NCI-H146 (cell line): ENCODE measurements at regions not wholly inside any gene's neighbourhood (a gene's known extent, or its start where the extent isn't known, plus 50 kb on each side); places are given as distances from the start of the nearest gene placed in this dataset.
"Not testable (repeated sequence)": the region's sequence is repeated elsewhere in the genome, so short reads cannot be mapped to it uniquely, and the experiment has no call there.

Experiments used
- DNase-seq: peaks from one replicate; lab custom pipeline; 2025; lab: John Stamatoyannopoulos, UW

DNA sequence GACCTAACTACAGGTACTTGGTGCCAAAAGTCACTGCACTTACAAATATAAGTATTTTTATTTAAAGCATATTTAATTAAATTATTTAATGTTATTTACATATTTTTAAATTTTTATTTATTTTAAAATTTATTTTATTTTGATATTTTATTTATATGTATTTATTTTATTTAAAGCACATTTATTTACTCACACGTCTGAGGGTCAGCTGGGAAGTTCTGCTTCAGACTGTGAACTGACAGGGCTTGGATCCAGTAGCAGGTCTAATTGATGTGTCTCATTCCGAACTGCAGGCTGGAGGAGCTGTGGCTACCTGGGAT is 392.5 kb downstream of the GBA3 start:
- DNase-seq = no peak

DNA sequence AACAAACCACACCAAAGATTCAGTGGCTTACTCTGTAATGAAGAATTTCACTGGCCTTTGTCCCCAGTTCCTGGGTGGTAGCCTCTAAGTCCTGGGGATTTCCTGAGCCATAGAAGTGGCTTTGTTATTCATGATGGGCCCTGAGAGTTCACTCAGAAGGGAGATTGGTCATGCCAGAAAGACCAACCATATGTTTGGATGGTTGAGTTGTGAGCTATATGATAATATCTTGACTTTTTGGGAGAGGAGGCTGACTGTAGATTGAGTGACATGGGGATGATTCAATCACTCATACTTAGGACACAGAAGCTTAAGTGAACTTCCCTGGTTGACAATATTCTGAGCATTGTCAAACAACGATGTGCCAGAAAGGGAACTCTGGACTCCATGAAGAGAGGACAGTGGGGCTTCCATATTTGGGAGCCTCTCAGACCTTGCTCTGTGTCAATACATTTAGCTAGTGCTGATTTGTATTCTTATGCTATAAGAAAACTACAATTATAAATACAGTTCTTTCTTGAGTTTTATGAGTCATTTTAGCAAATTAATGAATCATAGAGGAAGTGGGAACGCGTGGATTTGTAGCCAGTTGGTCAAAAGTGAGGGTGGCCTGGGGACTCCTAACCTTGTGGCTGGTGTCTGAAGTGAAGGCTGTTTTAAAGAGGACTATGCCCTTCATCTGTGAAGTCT is 392.0 kb downstream of the GBA3 start:
- DNase-seq = no peak

DNA sequence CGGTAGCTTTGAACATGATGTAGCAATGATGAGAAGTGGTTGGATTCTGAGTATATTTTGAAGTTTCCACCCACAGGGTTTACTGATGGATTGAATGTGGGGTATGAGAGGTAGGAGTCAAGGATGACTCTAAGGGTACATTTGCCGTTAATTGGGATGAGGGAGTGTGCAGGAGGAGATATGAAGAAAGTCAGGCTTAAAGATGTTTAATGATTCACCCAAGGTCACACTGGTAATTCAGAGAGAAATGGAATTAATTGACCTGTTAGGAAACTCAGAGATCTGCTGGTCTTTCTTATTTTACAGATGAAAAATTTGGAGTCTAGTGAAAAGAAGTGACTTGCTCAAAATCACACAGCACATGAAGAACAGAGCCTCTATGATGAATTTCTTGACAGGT is 390.7 kb downstream of the GBA3 start:
- no peak for DNase-seq

GRCh38 chr4:23080171-23080570 is 387.4 kb downstream of the GBA3 start:
- DNase-seq = not testable (repeated sequence)

GRCh38 chr4:23070848-23071570 is 378.3 kb downstream of the GBA3 start:
- DNase-seq = no peak

- no peak for DNase-seq
These were observed 376.0 kb downstream of the GBA3 start for GRCh38 chr4:23068756-23069155.

DNA sequence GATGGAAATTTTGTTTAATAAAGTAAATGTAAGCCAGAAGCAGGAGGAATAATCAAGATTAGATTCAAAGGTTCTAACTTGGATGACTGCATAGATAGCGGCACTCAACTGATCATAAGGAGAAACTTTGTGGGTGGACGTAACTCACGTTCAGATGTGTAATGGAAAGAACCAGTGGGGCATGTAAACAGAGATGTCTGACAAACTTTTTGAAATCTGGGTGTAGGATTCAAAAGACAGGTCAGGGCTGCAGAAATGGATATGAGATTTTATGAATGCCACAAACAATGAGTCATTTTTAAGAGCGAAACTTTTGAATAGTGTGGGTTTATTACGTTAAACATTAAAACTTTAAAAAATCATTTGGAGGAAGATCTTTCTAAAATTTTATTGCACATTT is 375.6 kb downstream of the GBA3 start:
- DNase-seq = no peak

DNA sequence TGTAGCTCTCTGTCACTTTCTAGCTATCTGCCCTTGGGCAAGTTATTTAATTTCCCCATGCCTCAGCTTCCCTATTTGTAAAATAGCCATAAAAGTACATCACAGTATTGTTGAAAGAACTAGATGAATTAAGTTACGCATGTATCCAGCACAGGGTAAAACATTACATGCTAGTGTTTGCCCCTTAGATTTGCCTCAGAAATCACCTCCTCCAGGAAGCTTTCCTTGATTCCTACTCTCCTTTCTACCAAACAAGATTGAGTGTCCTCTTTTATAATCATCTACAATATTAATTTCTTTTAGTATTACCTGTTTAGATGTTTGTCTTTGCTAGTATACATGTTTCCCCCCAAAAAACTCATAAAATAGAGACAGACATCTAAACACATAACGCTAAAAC is 369.5 kb downstream of the GBA3 start:
- DNase-seq = no peak

DNA sequence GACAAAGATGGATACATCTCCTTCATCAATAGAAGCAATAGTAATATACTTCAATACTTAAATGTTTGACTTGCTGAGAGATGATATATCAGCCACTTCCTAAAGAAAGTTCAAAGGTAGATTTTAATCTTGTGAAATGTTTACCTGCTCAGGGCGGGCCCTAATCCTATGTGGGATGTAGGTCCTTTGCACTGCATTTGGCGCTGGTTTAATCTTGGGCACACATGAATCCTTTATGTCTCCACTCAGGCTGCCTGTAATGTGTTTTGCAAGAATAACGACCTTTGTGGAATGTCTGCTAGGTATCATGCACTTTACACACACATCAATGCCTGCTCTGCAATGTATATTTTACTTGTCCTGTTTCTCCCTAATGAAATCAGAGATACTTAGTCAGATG is 368.7 kb downstream of the GBA3 start:
- DNase-seq = no peak

GRCh38 chr4:23060776-23061175 is 368.0 kb downstream of the GBA3 start:
- no peak for DNase-seq

DNA sequence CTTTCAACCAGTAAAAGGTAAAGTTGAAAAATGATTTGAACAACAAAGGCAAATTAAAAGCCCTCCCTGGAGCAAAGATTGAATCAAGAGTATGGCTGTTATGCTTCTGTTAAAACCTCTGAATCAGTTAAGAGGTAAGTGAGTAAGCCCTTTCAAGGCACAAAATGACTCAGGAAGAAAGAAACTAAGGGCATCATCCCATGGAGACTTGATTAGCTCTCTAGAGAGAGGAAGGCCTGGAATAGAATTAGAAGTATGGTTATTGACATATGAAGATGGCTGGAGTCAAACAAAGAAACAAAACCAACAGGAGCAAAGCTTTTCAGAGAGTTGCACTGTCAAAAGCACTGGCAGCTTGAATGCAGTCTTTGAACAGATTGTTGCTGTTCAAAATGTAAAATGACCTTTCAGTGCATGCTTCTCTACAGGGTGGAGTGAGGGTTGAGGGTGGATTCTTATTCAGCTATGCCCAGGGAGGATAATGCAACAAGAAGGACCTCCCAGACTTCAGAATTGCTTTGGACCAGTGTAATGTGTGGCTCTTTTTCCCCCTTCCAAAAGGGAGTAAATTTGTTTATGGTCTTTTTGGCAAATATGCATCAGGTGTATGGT is 365.5 kb downstream of the GBA3 start:
- DNase-seq = no peak

DNA sequence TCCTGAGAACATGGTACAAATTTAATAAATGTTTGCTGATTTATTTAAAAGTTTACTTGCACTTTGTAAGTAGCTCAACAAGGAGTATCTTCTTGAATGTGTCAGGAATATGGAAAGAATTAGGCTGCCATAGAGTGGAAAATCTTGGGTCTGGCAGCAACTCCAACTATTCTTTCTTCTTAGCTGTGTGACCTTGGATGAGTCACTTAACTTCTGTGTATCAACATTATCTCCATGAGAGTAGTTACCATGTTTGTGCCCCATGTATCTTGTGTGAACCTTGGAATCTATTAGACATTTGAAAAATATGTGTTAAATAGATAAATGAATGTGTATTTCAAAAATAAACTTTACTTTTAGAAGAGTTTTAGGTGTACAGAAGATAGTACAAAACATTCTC is 348.8 kb downstream of the GBA3 start:
- DNase-seq = no peak

GRCh38 chr4:23040539-23040938 is 347.8 kb downstream of the GBA3 start:
- no peak for DNase-seq

DNA sequence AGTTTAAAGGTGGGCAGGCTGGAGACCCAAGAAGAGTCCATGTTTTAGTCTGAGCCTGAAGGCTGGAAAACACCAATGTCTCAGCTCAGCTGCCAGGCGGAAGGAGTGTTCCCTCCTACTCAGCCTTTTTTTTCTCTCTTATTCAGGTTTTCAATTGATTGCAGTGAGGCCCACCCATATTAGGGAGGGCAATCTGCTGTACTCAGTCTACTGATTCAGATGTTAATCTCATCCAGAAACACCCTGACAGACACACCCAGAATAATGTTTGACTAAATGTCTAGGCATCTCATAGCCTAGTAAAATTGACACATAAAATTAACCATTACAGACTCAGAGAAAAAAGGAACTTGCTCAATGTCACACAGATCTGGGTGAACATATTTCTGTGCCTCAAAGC is 347.1 kb downstream of the GBA3 start:
- DNase-seq = no peak

DNA sequence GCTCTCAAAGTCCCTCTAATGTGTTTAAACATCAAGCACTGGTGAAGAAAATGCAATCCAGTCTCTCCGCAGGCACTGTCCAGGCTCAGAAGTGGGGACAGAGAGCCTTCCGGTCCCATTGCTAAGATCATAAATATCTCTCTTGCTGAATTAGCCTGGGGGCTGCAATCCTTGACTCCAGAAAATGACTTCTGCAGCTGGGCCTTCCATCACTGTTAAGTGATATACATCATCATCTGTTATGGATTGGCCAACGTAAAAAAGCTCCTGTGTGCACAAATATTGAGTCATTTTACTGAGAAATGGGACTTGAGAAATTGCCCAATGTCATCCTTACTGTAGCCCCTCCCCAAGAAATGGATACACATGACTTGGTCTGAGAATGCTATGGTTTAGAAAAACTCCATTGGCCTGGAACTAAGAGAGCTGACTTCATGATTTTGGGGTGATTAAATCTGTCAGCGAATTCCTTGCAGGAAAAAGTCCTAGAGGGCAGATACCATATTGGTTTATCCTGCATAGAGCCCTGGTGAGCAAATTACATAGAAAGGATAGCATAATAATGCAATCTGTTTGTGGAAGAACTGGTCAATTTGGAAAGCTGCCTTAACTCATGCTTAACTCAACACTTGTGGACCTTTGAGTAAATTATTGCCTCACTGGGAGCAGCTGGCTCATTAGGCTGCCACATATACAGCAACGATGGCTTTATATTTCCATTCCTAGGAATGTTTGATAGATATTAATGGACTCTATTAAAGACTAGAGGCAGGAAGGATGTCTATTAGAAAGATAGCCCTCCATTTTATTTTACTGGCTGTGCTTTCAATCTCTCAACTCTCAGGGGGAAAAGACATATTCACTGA is 346.1 kb downstream of the GBA3 start:
- DNase-seq = no peak

- no peak for DNase-seq
These were observed 344.3 kb downstream of the GBA3 start for GRCh38 chr4:23036921-23037495.

GRCh38 chr4:23036503-23036902 is 343.8 kb downstream of the GBA3 start:
- no peak for DNase-seq

DNA sequence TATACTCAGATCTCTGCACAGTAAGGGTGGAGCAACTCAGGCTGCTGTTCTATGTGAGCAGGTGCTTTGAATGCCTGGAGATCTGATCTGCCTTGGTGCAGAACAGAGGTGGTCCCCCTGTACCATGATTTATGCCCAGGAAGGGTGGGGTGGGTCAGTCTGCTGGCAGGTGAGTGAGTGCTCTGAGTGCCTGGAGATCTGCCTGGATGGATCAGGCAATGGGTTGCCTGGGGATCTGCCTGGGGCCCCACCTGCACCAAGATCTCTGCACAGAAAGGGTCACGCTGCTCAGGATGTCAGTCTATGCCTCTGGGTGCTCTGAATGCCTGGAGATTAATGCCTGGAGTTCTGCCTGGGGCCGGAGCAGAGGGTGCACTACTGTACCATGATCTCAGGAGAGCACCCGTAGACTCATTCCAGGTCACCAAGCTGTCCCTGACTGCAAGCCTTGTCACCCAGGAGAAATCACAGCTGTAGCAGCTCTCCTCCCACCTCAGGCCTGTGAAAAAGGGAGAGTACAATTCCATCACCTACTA is 342.9 kb downstream of the GBA3 start:
- DNase-seq = no peak

DNA sequence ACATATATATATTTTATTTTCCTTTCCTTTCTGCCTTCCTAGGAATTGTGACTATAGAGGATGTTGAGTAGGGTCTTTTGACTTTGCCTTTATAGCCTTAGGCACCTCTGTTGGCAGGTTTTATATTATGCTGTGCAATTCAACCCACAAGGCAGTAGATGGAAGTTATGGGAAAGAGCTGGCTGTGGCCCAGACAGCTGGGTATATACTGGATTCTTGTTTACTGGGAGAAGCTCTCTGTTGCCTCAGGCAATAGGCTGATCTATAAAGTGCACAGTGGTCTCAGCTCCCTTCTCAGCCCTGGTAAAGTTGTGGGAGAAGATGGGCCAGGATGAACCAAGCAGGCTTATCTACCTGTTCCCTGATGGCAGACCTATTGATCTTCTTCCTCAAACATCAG is 342.0 kb downstream of the GBA3 start:
- DNase-seq = no peak

DNA sequence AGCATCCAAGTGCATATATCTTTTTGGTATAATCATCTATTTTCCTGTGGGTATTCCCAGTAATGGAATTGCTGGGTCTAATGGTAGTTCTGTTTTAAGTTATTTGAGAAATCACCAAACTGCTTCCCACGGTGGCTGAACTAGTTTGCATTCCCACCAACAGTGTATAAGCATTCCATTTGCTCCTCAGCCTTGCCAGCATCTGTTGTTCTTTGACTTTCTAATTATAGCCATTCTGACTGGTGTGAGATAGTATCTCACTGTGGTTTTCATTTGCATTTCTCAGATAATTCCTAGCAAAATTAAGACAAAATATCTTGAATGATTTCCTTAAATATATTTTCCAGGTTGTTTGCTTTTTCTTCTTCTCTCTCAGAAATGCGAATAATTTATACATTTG is 341.1 kb downstream of the GBA3 start:
- no peak for DNase-seq

DNA sequence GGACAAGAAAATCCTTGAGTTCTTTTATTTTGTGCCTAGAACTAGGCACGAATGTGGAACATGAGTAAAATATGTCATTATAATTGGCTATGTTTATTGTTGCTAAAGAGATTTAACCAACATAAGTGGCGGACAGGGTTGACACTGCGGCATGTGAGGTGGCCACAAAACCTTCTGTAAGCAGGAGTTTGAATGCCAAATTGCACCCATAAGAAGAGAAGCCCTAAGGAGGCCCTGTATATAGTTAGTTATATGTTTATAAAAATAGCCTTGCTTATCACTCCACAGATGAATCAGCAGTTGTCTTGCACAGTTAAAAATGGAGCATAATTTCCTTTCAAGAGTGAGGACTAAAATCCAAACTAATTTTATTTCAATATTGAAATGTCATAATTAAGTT is 336.1 kb downstream of the GBA3 start:
- no peak for DNase-seq

DNA sequence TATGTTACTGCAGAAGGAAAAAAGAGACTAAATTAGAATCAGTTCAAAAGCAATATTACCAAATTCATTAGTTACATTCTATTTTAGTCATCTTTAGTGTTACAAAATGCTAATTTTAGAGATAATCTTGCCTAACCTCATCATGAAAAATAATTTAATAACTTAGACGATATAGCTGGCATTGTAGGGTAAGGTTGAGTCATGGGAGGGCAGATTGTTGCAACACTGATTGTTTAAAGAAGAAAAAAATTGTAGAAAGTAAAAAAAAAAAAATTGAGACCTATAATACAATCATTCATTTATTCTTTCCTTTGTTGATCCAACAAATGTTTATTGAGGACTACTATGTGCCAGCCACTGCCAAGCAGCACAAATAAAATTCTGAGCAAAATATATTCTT is 330.9 kb downstream of the GBA3 start:
- no peak for DNase-seq
